ENCODE measurements at regions not wholly inside any gene's neighbourhood (a gene's known extent, or its start where the extent isn't known, plus 50 kb on each side); places are given as distances from the start of the nearest gene placed in this dataset.

DNA sequence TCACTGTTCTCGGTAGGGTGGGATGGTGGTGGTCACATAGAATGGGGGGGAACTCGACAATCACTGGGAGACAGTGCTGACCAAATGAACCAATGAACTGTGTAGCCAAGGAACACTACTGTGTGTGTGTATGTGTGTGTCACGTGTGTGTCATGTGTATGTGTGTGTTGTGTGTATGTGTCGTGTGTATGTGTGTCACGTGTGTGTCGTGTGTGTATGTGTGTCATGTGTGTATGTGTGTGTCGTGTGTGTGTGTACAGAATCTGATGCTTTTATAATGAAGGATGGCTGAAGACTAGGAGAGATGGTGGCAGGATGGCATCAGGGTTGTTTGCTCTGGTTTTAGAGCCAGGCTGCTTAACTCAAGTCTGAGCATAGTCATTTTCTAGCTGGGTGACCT, 99.1 kb upstream of the DUSP22 start:
- no peaks in the 10 kb centered on the region for H3K27me3 ChIP-seq (ENCODE audit: control insufficient read depth, insufficient read depth, low read length)
- TF ChIP-seq, protein P1, sequence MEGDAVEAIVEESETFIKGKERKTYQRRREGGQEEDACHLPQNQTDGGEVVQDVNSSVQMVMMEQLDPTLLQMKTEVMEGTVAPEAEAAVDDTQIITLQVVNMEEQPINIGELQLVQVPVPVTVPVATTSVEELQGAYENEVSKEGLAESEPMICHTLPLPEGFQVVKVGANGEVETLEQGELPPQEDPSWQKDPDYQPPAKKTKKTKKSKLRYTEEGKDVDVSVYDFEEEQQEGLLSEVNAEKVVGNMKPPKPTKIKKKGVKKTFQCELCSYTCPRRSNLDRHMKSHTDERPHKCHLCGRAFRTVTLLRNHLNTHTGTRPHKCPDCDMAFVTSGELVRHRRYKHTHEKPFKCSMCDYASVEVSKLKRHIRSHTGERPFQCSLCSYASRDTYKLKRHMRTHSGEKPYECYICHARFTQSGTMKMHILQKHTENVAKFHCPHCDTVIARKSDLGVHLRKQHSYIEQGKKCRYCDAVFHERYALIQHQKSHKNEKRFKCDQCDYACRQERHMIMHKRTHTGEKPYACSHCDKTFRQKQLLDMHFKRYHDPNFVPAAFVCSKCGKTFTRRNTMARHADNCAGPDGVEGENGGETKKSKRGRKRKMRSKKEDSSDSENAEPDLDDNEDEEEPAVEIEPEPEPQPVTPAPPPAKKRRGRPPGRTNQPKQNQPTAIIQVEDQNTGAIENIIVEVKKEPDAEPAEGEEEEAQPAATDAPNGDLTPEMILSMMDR (IDR thresholded peaks at IDR 0.05; ENCODE audit: insufficient read depth, low read length, poor library complexity, severe bottlenecking) = no peak
- no peaks in the 10 kb centered on the region for H3K36me3 ChIP-seq (ENCODE audit: control insufficient read depth, insufficient read depth, low read length)
- no peak overlapping the region for H3K4me3 ChIP-seq (ENCODE audit: low read depth, low read length)
- DNase-seq (ENCODE audit: low read depth) = no peak

DNA sequence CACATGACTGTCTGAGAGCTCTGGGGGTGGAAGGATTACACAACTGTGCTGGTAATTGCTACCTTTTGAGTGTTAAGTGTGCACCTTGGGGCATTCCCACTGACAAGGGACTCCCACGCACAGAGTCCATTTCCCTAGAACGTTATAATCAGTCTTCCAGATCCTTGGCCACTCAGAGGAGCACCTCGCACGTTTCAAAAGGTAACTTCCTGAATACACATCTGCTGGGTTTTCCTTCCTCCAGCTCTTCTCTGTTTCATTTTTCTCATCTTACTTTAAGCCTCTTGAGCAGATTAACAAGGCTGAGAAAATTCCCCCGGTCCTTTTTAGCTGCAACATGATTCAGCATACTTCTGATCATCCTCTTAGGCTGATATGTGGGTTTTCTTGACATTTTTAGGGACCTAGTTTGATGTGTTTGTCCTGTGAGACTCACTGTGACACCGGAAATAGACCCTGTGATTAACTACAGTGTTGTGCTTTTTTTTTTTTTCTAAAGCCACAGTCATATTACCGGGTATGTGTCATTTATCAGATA, 98.4 kb upstream of the DUSP22 start:
- H3K36me3 ChIP-seq (ENCODE audit: control insufficient read depth, insufficient read depth, low read length) = no peaks in the 10 kb centered on the region
- TF ChIP-seq, protein P1 (IDR thresholded peaks at IDR 0.05; ENCODE audit: insufficient read depth, low read length, poor library complexity, severe bottlenecking) = no peak
- DNase-seq (ENCODE audit: low read depth) = no peak
- H3K4me3 ChIP-seq (ENCODE audit: low read depth, low read length) = no peak overlapping the region
- H3K27me3 ChIP-seq (ENCODE audit: control insufficient read depth, insufficient read depth, low read length) = no peaks in the 10 kb centered on the region

DNA sequence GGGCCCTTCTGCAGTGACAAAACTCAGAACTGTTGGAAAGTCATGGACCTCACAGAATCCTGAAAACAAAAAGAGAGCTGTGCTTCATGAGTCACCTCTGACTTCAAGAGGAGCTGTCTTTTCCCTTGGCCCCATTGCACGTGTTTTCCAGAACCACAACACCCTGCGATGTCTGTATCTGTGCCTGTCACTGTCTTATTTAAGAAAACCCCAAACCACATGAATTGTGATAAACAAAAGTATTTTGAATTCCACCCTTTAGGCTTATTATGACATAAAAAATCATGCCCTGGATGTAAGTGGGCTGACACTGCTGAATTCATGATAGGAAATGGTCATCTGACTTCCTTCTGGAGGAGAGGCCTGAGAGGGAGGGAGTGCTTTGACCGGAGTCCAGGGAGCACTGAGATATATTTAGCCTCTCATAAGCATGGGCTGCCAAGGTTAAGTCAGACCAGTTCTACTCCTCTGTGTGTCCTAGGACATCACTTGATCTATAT, 96.4 kb upstream of the DUSP22 start:
- no peaks in the 10 kb centered on the region for H3K36me3 ChIP-seq (ENCODE audit: control insufficient read depth, insufficient read depth, low read length)
- no peak overlapping the region for H3K4me3 ChIP-seq (ENCODE audit: low read depth, low read length)
- TF ChIP-seq, protein P1 (IDR thresholded peaks at IDR 0.05; ENCODE audit: insufficient read depth, low read length, poor library complexity, severe bottlenecking) = no peak
- DNase-seq (ENCODE audit: low read depth) = no peak
- no peaks in the 10 kb centered on the region for H3K27me3 ChIP-seq (ENCODE audit: control insufficient read depth, insufficient read depth, low read length)

DNA sequence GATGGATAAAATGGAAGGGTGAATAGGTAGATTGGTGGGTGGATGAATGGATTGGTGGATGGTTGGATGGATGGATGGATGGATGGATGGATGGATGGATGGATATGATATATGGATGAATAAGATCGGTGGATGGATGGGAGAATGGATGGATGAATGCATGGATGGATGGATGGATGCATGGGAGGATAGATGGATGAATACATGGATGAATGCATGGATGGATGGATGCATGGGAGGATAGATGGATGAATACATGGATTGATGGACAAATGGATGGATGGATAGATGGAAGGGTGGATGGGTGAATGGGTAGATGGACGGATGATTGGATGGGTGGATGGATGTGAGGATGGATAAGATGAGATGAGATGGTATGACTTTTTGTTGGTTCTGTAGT, 95.7 kb upstream of the DUSP22 start:
- H3K36me3 ChIP-seq (ENCODE audit: control insufficient read depth, insufficient read depth, low read length) = no peaks in the 10 kb centered on the region
- DNase-seq (ENCODE audit: low read depth) = no peak
- H3K4me3 ChIP-seq (ENCODE audit: low read depth, low read length) = no peak overlapping the region
- H3K27me3 ChIP-seq (ENCODE audit: control insufficient read depth, insufficient read depth, low read length) = no peaks in the 10 kb centered on the region
- TF ChIP-seq, protein P1 (IDR thresholded peaks at IDR 0.05; ENCODE audit: insufficient read depth, low read length, poor library complexity, severe bottlenecking) = no peak

DNA sequence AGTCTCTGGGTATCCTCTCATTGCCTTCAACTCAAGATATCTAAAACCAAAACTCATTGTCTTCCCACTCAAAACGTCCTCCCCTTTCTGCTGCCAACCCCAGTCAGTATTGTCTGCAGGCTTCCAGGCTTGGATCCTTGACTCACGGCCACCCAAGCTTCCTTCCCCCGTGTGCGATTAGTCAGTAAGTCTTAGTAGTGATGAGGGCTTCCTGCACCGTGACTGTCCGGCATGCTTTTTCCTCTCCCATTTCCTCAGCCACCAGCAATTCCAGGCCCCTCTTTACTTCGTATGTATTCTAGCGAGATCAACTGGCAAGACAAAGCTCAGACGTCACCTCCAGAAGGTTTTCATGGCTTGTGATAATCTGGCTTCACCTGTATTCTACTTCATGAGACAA, 88.6 kb upstream of the DUSP22 start:
- TF ChIP-seq, protein P1 (IDR thresholded peaks at IDR 0.05; ENCODE audit: insufficient read depth, low read length, poor library complexity, severe bottlenecking) = no peak
- H3K4me3 ChIP-seq (ENCODE audit: low read depth, low read length) = no peak overlapping the region
- DNase-seq (ENCODE audit: low read depth) = no peak
- H3K36me3 ChIP-seq (ENCODE audit: control insufficient read depth, insufficient read depth, low read length) = no peaks in the 10 kb centered on the region
- no peaks in the 10 kb centered on the region for H3K27me3 ChIP-seq (ENCODE audit: control insufficient read depth, insufficient read depth, low read length)

DNA sequence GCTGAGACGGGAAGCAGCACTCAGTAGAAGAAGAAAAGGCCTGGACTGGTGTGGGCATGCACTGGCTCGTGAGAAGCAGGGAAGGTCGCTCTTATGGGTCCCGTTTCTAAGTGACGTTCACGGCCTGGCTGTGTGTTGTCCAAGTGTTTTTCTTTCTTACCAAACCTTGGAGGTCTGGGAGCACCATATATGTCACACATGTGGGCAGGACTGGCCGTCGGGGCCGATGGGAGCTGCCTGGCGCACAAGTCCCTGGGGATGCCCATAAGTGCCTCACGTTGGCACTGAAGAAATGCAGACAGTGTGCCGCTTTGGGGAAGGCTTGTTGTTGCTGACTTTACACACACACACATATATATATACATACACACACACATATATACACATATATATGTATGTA, 86.0 kb upstream of the DUSP22 start:
- Histone ChIP-seq H3K27me3 (ENCODE audit: control insufficient read depth, insufficient read depth, low read length) (peaks cover 5% of the 10 kb centered on the region), H3K36me3 (ENCODE audit: control insufficient read depth, insufficient read depth, low read length) (no peaks in the 10 kb centered on the region), H3K4me3 (ENCODE audit: low read depth, low read length) (no peak overlapping the region)
- TF ChIP-seq, protein P1 (IDR thresholded peaks at IDR 0.05; ENCODE audit: insufficient read depth, low read length, poor library complexity, severe bottlenecking) = no peak
- no peak for DNase-seq (ENCODE audit: low read depth)

Data from kidney epithelial cell (primary cell).